AG04450 (cell line): ENCODE measurements at regions not wholly inside any gene's neighbourhood (a gene's known extent, or its start where the extent isn't known, plus 50 kb on each side); places are given as distances from the start of the nearest gene placed in this dataset.

Experiments
- CTCF ChIA-PET: fragments of 300-600, 350-600 bp; formaldehyde crosslinking; extraction: SDS; loops from one replicate; lab custom pipeline; 2022; ENCODE audit warnings: antibody characterized with exemption, inconsistent platforms; lab: Charles Lee
- POLR2A ChIA-PET: fragments of 350-600 bp; formaldehyde crosslinking; extraction: SDS; loops from one replicate; lab custom pipeline; 2021; ENCODE audit warnings: antibody characterized with exemption, inconsistent platforms; lab: Yijun Ruan, JAX
- DNase-seq: peaks from one replicate; pipeline ENCODE4 v3.0.0-alpha.2; 2011; ENCODE audit warnings: low read depth, low spot score
- H3K27ac ChIP-seq: one replicate; pipeline ENCODE4 v1.5.1; 2012; ENCODE audit warnings: low read depth, low read length, control low read depth
- H3K27me3 ChIP-seq: one replicate; pipeline ENCODE4 v1.6.0; 2012; ENCODE audit warnings: low read length; ENCODE audit not compliant: control insufficient read depth, insufficient read depth
- H3K4me3 ChIP-seq: 2 replicates; pipeline ENCODE4 v1.5.1; 2011; ENCODE audit warnings: mild to moderate bottlenecking, low read depth, low read length, control low read depth
- H3K9me3 ChIP-seq: 2 replicates; pipeline ENCODE4 v1.5.1; 2012; ENCODE audit warnings: low read length; ENCODE audit not compliant: control insufficient read depth, insufficient read depth
- TF ChIP-seq, protein P1 (sequence below): IDR thresholded peaks from 2 replicates; pipeline ENCODE4 v1.5.1; 2011; ENCODE audit warnings: low read depth, low read length, control low read depth, inconsistent platforms

DNA sequence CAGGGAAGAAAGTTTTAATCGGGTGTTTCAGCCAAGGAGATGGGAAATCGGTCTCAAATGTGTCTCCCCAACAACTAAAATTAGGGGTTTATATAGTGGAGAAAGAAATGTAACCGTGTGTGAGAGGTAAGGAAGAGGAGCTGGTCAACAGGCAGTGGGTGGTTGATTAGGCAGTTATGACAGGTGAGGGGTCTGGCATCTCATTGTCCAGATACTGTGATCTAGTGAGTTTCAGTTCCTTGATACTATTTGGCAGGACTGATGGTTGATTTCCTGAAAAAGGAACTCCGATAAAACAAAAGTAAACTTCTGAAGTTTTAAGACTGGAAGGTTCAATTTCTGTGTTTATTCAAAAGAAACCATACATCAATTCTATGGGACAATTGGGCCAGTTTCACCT lies 197.9 kb downstream of the LPIN1 start:
- no peak overlapping the region for H3K4me3 ChIP-seq
- POLR2A ChIA-PET, result no interaction called here
- TF ChIP-seq, protein P1, sequence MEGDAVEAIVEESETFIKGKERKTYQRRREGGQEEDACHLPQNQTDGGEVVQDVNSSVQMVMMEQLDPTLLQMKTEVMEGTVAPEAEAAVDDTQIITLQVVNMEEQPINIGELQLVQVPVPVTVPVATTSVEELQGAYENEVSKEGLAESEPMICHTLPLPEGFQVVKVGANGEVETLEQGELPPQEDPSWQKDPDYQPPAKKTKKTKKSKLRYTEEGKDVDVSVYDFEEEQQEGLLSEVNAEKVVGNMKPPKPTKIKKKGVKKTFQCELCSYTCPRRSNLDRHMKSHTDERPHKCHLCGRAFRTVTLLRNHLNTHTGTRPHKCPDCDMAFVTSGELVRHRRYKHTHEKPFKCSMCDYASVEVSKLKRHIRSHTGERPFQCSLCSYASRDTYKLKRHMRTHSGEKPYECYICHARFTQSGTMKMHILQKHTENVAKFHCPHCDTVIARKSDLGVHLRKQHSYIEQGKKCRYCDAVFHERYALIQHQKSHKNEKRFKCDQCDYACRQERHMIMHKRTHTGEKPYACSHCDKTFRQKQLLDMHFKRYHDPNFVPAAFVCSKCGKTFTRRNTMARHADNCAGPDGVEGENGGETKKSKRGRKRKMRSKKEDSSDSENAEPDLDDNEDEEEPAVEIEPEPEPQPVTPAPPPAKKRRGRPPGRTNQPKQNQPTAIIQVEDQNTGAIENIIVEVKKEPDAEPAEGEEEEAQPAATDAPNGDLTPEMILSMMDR, result no peak
- no peak overlapping the region for H3K27ac ChIP-seq
- no peak for DNase-seq
- CTCF ChIA-PET, result no interaction called here
- peaks cover 2% of the 10 kb centered on the region for H3K27me3 ChIP-seq
- no peaks in the 10 kb centered on the region for H3K9me3 ChIP-seq

DNA sequence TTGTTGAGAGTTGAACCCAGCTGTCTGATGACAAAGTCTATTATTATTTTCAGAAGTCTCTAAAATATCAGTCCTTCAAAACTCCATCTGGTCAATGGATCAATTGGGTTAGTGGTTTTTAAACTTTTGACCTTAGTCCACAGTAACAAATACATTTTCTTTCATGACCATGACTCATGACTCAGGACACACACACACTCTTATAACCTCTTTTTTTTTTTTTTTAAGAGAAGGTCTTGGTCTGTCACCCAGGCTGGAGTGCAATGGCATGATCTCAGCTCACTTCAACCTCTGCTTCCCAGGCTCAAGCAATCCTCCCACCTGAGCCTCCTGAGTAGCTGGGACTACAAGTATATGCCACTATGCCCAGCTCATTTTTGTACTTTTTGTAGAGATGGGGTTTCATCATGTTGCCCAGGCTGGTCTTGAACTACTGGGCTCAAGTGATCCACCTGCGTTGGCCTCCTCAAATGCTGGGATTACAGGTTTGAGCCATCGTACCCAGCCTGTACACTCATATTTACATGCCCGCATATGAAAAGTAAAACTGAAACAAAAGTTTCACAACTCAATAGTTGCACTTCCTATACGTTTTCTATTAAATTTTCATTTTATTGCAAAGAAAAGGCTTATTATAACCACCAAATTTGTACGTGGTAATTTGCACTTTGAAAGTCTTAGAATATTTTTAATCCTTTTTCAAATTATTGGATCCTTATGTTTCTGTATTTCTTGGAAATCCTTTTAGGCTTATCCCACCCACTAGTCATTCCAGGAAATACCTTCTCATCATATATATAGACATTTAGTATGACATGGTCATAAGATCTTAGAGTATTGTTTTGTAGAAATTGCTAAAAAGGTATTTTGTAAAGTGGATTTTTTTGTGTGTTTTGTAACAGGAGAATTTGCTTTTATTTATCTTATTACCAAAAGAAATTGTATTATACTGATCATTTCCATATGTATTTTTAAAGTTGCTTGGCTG lies 199.0 kb downstream of the LPIN1 start:
- DNase-seq, result no peak
- Histone ChIP-seq H3K9me3 (no peaks in the 10 kb centered on the region), H3K27me3 (peaks cover 2% of the 10 kb centered on the region), H3K4me3 (no peak overlapping the region), H3K27ac (no peak overlapping the region)
- TF ChIP-seq, protein P1, result no peak
- ChIA-PET POLR2A (no interaction called here), CTCF (no interaction called here)

DNA sequence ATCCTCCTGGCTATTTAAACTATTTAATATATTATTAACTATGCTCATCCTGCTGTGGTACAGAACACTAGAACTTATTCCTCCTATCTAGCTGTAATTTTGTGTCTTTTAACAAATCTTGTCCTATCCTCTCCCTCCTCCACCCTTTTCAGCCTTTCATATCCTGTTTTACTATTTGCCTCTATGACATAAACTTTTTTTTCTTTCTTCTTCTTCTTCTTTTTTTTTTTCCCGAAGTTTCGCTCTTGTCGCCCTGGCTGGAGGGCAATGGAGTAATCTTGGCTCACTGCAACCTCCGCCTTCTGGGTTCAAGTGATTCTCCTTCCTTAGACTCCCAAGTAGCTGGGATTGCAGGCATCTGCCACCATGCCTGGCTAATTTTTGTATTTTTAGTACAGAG lies 201.5 kb downstream of the LPIN1 start:
- Histone ChIP-seq H3K27me3 (no peaks in the 10 kb centered on the region), H3K4me3 (no peak overlapping the region), H3K27ac (no peak overlapping the region), H3K9me3 (no peaks in the 10 kb centered on the region)
- no peak for DNase-seq
- CTCF ChIA-PET, result no interaction called here
- POLR2A ChIA-PET, result no interaction called here
- TF ChIP-seq, protein P1, result no peak

DNA sequence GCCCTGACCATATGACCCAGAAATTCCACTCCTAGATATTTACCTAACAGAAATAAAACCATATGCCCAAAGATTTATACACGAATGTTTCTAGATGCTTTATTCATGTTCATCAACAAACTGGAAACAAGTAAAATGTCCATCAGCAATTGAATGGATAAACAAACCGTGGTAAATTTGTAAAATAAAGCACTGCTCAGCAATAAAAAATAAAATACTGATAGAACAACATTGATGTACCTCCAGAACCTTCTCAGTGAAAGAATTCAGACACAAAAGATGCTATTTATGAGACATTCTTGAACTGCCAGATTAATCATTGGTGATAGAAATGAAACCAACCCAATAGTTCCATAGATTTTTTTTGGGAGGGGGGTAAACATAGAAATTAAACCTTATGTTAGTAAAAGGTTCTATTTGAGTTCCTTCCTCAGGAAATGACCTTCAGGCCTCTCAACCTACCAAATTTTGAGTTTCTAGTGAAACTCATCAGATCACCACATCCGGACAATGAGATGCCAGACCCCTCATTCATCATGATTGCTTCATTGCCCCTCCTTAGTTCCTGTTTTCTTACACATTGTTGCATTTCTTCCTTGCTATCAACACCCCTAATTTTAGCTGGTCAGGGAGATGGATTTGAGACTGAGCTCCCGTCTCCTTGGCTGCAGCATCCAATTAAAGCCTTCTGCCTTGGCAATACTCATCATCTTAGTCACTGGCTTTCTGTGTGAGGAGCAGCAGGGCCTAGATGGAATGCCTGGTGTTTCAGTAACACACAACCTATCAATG lies 203.5 kb downstream of the LPIN1 start:
- TF ChIP-seq, protein P1, result no peak
- Histone ChIP-seq H3K4me3 (no peak overlapping the region), H3K27ac (no peak overlapping the region), H3K27me3 (no peaks in the 10 kb centered on the region), H3K9me3 (no peaks in the 10 kb centered on the region)
- DNase-seq, result no peak
- ChIA-PET POLR2A (no interaction called here), CTCF (no interaction called here)
